Adrenal gland (tissue), 5 donors: ENCODE measurements at regions not wholly inside any gene's neighbourhood (a gene's known extent, or its start where the extent isn't known, plus 50 kb on each side); places are given as distances from the start of the nearest gene placed in this dataset.

Experiments
- CTCF ChIP-seq, 6 experiments: fragments of 450-650 bp in 4 of 6; fragments of 200-600 bp in 2 of 6; sonication (generic) in 1 of 6; IDR thresholded peaks; 1 replicate in 5 of 6; 2 replicates in 1 of 6; pipeline versions ENCODE4 v1.5.1 to v1.8.0; 2016 to 2021; ENCODE audit warnings: antibody characterized with exemption in 6 of 6, mild to moderate bottlenecking in 2 of 6, moderate library complexity in 1 of 6
- POLR2A ChIP-seq, 2 donors: fragments of 450-650 bp; IDR thresholded peaks; one replicate each; pipeline ENCODE4 v1.6.1; 2017; ENCODE audit warnings: antibody characterized with exemption in 2 of 2, mild to moderate bottlenecking in 2 of 2, moderate library complexity in 1 of 2
- donor health status: DM: no; HTN: no; CAD: no.

- no peak for TF ChIP-seq POLR2A (IDR thresholded peaks at IDR 0.05)
- TF ChIP-seq CTCF (IDR thresholded peaks at IDR 0.05), result no peak
These were observed 78.3 kb upstream of the OPRM1 start for GRCh38 chr6:153960741-153961140.
